ENCODE measurements at regions not wholly inside any gene's neighbourhood (a gene's known extent, or its start where the extent isn't known, plus 50 kb on each side); places are given as distances from the start of the nearest gene placed in this dataset.

DNA sequence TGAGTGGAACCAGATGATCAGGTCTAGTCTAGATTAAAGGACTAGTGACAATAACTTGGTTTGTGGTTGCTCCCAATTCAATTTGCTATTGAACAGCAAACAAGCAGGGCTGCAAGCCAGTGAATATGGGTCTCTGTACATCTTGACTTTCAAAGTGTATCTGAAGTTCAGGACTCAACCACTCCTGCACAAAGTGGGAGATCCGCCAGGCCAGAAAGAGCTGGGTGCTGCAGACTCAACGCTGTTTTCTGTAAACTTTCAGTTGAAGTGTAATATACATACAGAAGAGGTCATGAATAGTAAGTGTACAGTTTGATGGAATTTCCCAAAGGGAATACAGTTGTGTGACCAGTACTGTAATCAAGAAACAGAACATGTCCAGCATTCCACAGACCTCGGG is 416.6 kb downstream of the RPS24 start:
- TF ChIP-seq, protein P1, sequence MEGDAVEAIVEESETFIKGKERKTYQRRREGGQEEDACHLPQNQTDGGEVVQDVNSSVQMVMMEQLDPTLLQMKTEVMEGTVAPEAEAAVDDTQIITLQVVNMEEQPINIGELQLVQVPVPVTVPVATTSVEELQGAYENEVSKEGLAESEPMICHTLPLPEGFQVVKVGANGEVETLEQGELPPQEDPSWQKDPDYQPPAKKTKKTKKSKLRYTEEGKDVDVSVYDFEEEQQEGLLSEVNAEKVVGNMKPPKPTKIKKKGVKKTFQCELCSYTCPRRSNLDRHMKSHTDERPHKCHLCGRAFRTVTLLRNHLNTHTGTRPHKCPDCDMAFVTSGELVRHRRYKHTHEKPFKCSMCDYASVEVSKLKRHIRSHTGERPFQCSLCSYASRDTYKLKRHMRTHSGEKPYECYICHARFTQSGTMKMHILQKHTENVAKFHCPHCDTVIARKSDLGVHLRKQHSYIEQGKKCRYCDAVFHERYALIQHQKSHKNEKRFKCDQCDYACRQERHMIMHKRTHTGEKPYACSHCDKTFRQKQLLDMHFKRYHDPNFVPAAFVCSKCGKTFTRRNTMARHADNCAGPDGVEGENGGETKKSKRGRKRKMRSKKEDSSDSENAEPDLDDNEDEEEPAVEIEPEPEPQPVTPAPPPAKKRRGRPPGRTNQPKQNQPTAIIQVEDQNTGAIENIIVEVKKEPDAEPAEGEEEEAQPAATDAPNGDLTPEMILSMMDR (IDR thresholded peaks at IDR 0.05): no peak
- TF ChIP-seq ZFX (IDR thresholded peaks at IDR 0.05; ENCODE audit: borderline replicate concordance): no peak

Measured in 22Rv1 (cell line).